Activated T-cell treated with anti-CD3 and anti-CD28 coated beads, Interleukin-2, amount 50 U/mL, for 72 hours (primary cell): ENCODE measurements at regions not wholly inside any gene's neighbourhood (a gene's known extent, or its start where the extent isn't known, plus 50 kb on each side); places are given as distances from the start of the nearest gene placed in this dataset.
A peak's percentile ranks its signal among the peaks of the same experiment; 100 is the strongest.

Source experiments
- ATAC-seq, 2 donors: fragments of 150-1000 bp; cut with Tn5 transposase; replicated peaks in 1 of 2; 2 replicates each; pipeline ENCODE4 v1.10.0; 2021; ENCODE audit warnings: moderate library complexity in 2 of 2, mild to moderate bottlenecking in 1 of 2
- DNase-seq, 2 donors: peaks; one replicate each; pipeline ENCODE4 v3.0.0; 2021 to 2022; ENCODE audit warnings: mixed read lengths in 1 of 2
- H3K27ac Mint-ChIP-seq: one replicate; pipeline ENCODE4 v1.8.0; 2022; ENCODE audit warnings: mild to moderate bottlenecking, moderate library complexity, mixed read lengths
- H3K27me3 Mint-ChIP-seq: one replicate; pipeline ENCODE4 v1.8.0; 2022; ENCODE audit warnings: low read depth, mixed read lengths
- H3K36me3 Mint-ChIP-seq, 2 donors: one replicate each; pipeline ENCODE4 v1.8.0; 2022; ENCODE audit warnings: mixed read lengths in 2 of 2, mild to moderate bottlenecking in 1 of 2; ENCODE audit not compliant: insufficient read depth in 2 of 2
- H3K4me1 Mint-ChIP-seq: one replicate; pipeline ENCODE4 v1.8.0; 2022; ENCODE audit warnings: low read depth, mixed read lengths
- H3K4me3 Mint-ChIP-seq, 2 donors: one replicate each; pipeline ENCODE4 v1.8.0; 2022; ENCODE audit warnings: mild to moderate bottlenecking in 2 of 2, mixed read lengths in 2 of 2, moderate library complexity in 2 of 2
- H3K9me3 Mint-ChIP-seq, 2 donors: one replicate each; pipeline ENCODE4 v1.8.0; 2022; ENCODE audit warnings: mixed read lengths in 2 of 2

GRCh38 chr6:167514524-167514923 lies 189.6 kb downstream of the TTLL2 start:
- Mint-ChIP-seq H3K27ac (no peak overlapping the region), H3K9me3 (no peaks in the 10 kb centered on the region), H3K36me3 (no peaks in the 10 kb centered on the region), H3K4me1 (no peaks in the 10 kb centered on the region), H3K4me3 (no peak overlapping the region), H3K27me3 (peaks cover 14% of the 10 kb centered on the region)
- no peak for DNase-seq
- no peak for ATAC-seq

GRCh38 chr6:167515873-167516507 lies 191.1 kb downstream of the TTLL2 start:
- DNase-seq, result no peak
- H3K27ac Mint-ChIP-seq, result no peak overlapping the region

GRCh38 chr6:167517254-167517916 lies 192.5 kb downstream of the TTLL2 start:
- no peak overlapping the region for H3K4me3 Mint-ChIP-seq
- no peak for DNase-seq
- no peaks in the 10 kb centered on the region for H3K4me1 Mint-ChIP-seq
- no peaks in the 10 kb centered on the region for H3K9me3 Mint-ChIP-seq
- ATAC-seq, result no peak
- H3K36me3 Mint-ChIP-seq, result no peaks in the 10 kb centered on the region
- no peak overlapping the region for H3K27ac Mint-ChIP-seq
- peaks cover 8% of the 10 kb centered on the region for H3K27me3 Mint-ChIP-seq

More at GRCh38 chr6:167515873-167516507, 191.1 kb downstream of the TTLL2 start:
- ATAC-seq, result no peak
- H3K9me3 Mint-ChIP-seq, result no peaks in the 10 kb centered on the region
- H3K27me3 Mint-ChIP-seq, result peaks cover 14% of the 10 kb centered on the region
- no peaks in the 10 kb centered on the region for H3K4me1 Mint-ChIP-seq
- no peak overlapping the region for H3K4me3 Mint-ChIP-seq
- H3K36me3 Mint-ChIP-seq, result no peaks in the 10 kb centered on the region

- Mint-ChIP-seq H3K27me3 (peaks cover 7% of the 10 kb centered on the region), H3K4me1 (no peaks in the 10 kb centered on the region), H3K4me3 (no peak overlapping the region)
Measured at GRCh38 chr6:167523426-167523825, 198.5 kb downstream of the TTLL2 start.

GRCh38 chr6:167524261-167525111 lies 199.6 kb downstream of the TTLL2 start:
- Mint-ChIP-seq H3K4me3 (no peak overlapping the region), H3K27me3 (peaks cover 14% of the 10 kb centered on the region), H3K9me3 (no peaks in the 10 kb centered on the region), H3K27ac (no peak overlapping the region), H3K4me1 (no peaks in the 10 kb centered on the region), H3K36me3 (no peaks in the 10 kb centered on the region)
- ATAC-seq (no peak), DNase-seq (no peak)

More at GRCh38 chr6:167523426-167523825, 198.5 kb downstream of the TTLL2 start:
- Mint-ChIP-seq H3K27ac (no peak overlapping the region), H3K36me3 (no peaks in the 10 kb centered on the region), H3K9me3 (no peaks in the 10 kb centered on the region)
- ATAC-seq, result no peak
- no peak for DNase-seq

GRCh38 chr6:167525774-167526173 lies 200.9 kb downstream of the TTLL2 start:
- ATAC-seq (no peak), DNase-seq (no peak)
- Mint-ChIP-seq H3K27me3 (peaks cover 14% of the 10 kb centered on the region), H3K4me3 (no peak overlapping the region), H3K9me3 (no peaks in the 10 kb centered on the region), H3K36me3 (no peaks in the 10 kb centered on the region), H3K4me1 (no peaks in the 10 kb centered on the region), H3K27ac (no peak overlapping the region)

- H3K27me3 Mint-ChIP-seq, result peaks cover 14% of the 10 kb centered on the region
- H3K27ac Mint-ChIP-seq, result no peak overlapping the region
- H3K9me3 Mint-ChIP-seq, result no peaks in the 10 kb centered on the region
- no peaks in the 10 kb centered on the region for H3K36me3 Mint-ChIP-seq
- no peaks in the 10 kb centered on the region for H3K4me1 Mint-ChIP-seq
- no peak overlapping the region for H3K4me3 Mint-ChIP-seq
- DNase-seq, result no peak
- ATAC-seq, result no peak
Measured at GRCh38 chr6:167526465-167527368, 201.8 kb downstream of the TTLL2 start.

GRCh38 chr6:167528239-167528638 lies 203.4 kb downstream of the TTLL2 start:
- H3K36me3 Mint-ChIP-seq, result no peaks in the 10 kb centered on the region
- H3K27ac Mint-ChIP-seq, result no peak overlapping the region
- peak in 1 of 2 donors; percentile 65 for ATAC-seq

GRCh38 chr6:167528976-167529375 lies 204.1 kb downstream of the TTLL2 start:
- DNase-seq (no peak), ATAC-seq (no peak)
- Mint-ChIP-seq H3K9me3 (no peaks in the 10 kb centered on the region), H3K27me3 (peaks cover 14% of the 10 kb centered on the region), H3K4me3 (no peak overlapping the region), H3K27ac (no peak overlapping the region), H3K4me1 (no peaks in the 10 kb centered on the region), H3K36me3 (no peaks in the 10 kb centered on the region)

More at GRCh38 chr6:167528239-167528638, 203.4 kb downstream of the TTLL2 start:
- Mint-ChIP-seq H3K4me3 (peak overlapping the region in 1 of 2 donors; percentile 6), H3K9me3 (no peaks in the 10 kb centered on the region), H3K27me3 (peaks cover 14% of the 10 kb centered on the region), H3K4me1 (no peaks in the 10 kb centered on the region)
- DNase-seq, result no peak

GRCh38 chr6:167529444-167530335 lies 204.8 kb downstream of the TTLL2 start:
- Mint-ChIP-seq H3K4me1 (no peaks in the 10 kb centered on the region), H3K9me3 (no peaks in the 10 kb centered on the region), H3K4me3 (no peak overlapping the region), H3K27ac (no peak overlapping the region), H3K27me3 (peaks cover 14% of the 10 kb centered on the region), H3K36me3 (no peaks in the 10 kb centered on the region)
- no peak for DNase-seq
- ATAC-seq, result no peak

- Mint-ChIP-seq H3K4me1 (no peaks in the 10 kb centered on the region), H3K9me3 (peaks cover 0 to 1% of the 10 kb centered on the region in 2 donors), H3K4me3 (no peak overlapping the region), H3K27ac (no peak overlapping the region), H3K36me3 (peaks cover 0 to 4% of the 10 kb centered on the region in 2 donors), H3K27me3 (peaks cover 14% of the 10 kb centered on the region)
- ATAC-seq, result no peak
- DNase-seq, result no peak
Measured at GRCh38 chr6:167530951-167531350, 206.1 kb downstream of the TTLL2 start.
